A673 (cell line): ENCODE measurements at regions not wholly inside any gene's neighbourhood (a gene's known extent, or its start where the extent isn't known, plus 50 kb on each side); places are given as distances from the start of the nearest gene placed in this dataset.

Source experiments
- BruUV-seq: library from RNA; stranded (reverse); fragments of 400-500 nt; replicated peaks from 2 replicates; lab custom pipeline; 2021; lab: Mats Ljungman, UMichigan
- CTCF ChIA-PET: fragments of 300-600 bp; sonication (Branson Sonifier 250); formaldehyde crosslinking; loops from one replicate; lab custom pipeline; 2022; ENCODE audit warnings: antibody characterized with exemption; lab: Charles Lee
- POLR2A ChIA-PET: fragments of 300-600 bp; sonication (Branson Sonifier 250); formaldehyde crosslinking; loops from one replicate; lab custom pipeline; 2022; ENCODE audit warnings: antibody characterized with exemption; ENCODE audit not compliant: low non-redundant PET; lab: Charles Lee
- DNase-seq: peaks from one replicate; pipeline ENCODE4 v3.0.0-alpha.2; 2015; ENCODE audit warnings: low spot score
- H3K27ac ChIP-seq: fragments of 200-600 bp; sonication (generic); 2 replicates; pipeline ENCODE4 v1.5.1; 2016; ENCODE audit warnings: mixed run types, low read depth, mild to moderate bottlenecking, mixed read lengths, antibody characterized with exemption, low read length; ENCODE audit not compliant: poor library complexity, severe bottlenecking
- H3K27me3 ChIP-seq: fragments of 200-600 bp; sonication (generic); replicated peaks from 2 replicates; pipeline ENCODE4 v1.6.1; 2017; ENCODE audit warnings: mixed run types, low read depth, mild to moderate bottlenecking, mixed read lengths, antibody characterized with exemption, low read length; ENCODE audit not compliant: insufficient read depth, poor library complexity
- H3K36me3 ChIP-seq: fragments of 200-600 bp; sonication (generic); 2 replicates; pipeline ENCODE4 v1.6.1; 2016; ENCODE audit warnings: mixed run types, mild to moderate bottlenecking, mixed read lengths, antibody characterized with exemption, low read length; ENCODE audit not compliant: insufficient read depth, poor library complexity, severe bottlenecking
- H3K4me1 ChIP-seq: fragments of 200-600 bp; sonication (generic); 2 replicates; pipeline ENCODE4 v1.6.1; 2017; ENCODE audit warnings: mixed run types, mild to moderate bottlenecking, mixed read lengths, antibody characterized with exemption, low read length; ENCODE audit not compliant: insufficient read depth, poor library complexity, severe bottlenecking
- H3K4me3 ChIP-seq: fragments of 200-600 bp; sonication (generic); 2 replicates; pipeline ENCODE4 v1.5.1; 2016; ENCODE audit warnings: low read depth, mixed run types, mild to moderate bottlenecking, mixed read lengths, low read length; ENCODE audit not compliant: poor library complexity, severe bottlenecking
- H3K9me3 ChIP-seq: fragments of 200-600 bp; sonication (generic); 2 replicates; pipeline ENCODE4 v1.6.1; 2016; ENCODE audit warnings: mixed run types, low read depth, mild to moderate bottlenecking, mixed read lengths, antibody characterized with exemption, low read length; ENCODE audit not compliant: poor library complexity, severe bottlenecking
- CTCF ChIP-seq: fragments of 300-800, 200-600 bp; sonication (generic); conservative IDR thresholded peaks from 2 replicates; pipeline ENCODE4 v1.5.1; 2017; ENCODE audit warnings: low read depth, mild to moderate bottlenecking, antibody characterized with exemption, low read length, moderate library complexity, mixed read lengths
- EZH2 ChIP-seq: fragments of 200-600 bp; sonication (generic); IDR thresholded peaks from 2 replicates; pipeline ENCODE4 v1.6.1; 2017; ENCODE audit warnings: borderline replicate concordance, low read depth, mild to moderate bottlenecking, mixed read lengths, antibody characterized with exemption, low read length; ENCODE audit not compliant: poor library complexity, severe bottlenecking
- intact Hi-C: fragments of 100-400 bp; cut with micrococcal nuclease; formaldehyde crosslinking; loops from one replicate; pipeline ENCODE4 v1.10.0; 2022; ENCODE audit not compliant: unreplicated experiment

DNA sequence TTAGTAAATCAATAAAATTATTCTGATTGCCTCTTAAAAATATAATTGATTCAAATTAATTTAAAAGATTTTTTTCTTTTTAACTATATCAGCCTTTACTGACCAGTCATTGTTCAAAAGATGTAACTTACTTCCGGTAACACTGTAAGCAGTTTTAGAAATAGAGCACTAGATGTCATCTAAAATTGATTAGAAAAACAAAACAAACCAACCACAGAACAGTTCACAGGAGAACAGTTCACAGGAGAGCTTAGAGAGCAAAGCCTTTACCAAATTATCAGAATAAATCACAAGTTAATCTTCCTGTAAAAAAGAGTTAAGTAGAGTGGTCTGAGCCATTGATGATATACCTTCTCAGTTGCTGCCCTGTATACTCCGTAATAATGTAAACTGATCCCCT is 133.3 kb upstream of the DGKB start:
- ChIA-PET POLR2A (no interaction called here), CTCF (no interaction called here)

DNA sequence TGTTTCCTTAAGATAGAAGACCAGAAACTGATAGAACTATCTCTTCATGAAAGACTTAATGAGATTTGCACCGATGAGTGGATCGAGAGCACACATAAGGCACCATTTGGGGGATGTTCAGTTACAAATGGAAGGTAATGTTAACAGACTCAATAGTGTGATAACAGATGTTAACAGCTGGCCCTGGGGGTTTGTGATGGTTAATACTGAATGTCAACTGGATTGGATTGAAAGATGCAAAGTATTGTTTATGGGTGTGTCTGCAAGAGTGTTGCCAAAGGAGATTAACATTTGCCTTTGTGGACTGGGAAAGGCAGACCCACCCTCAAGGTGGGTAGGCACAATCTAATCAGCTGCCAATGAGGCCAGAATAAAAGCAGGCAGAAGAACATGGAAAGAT is 130.5 kb upstream of the DGKB start:
- H3K4me3 ChIP-seq, result no peak overlapping the region
- intact Hi-C loops, result no loop called here
- no peaks in the 10 kb centered on the region for H3K9me3 ChIP-seq
- no TSS peak for BruUV-seq
- CTCF ChIA-PET, result no interaction called here
- H3K27me3 ChIP-seq, result no peaks in the 10 kb centered on the region
- no peaks in the 10 kb centered on the region for H3K36me3 ChIP-seq
- H3K4me1 ChIP-seq, result no peaks in the 10 kb centered on the region
- TF ChIP-seq CTCF (no peak), EZH2 (no peak)
- POLR2A ChIA-PET, result no interaction called here
- no peak for DNase-seq
- no peak overlapping the region for H3K27ac ChIP-seq

More for the DNA sequence above, 133.3 kb upstream of the DGKB start:
- Histone ChIP-seq H3K4me1 (no peaks in the 10 kb centered on the region), H3K36me3 (no peaks in the 10 kb centered on the region), H3K27me3 (no peaks in the 10 kb centered on the region), H3K4me3 (no peak overlapping the region), H3K27ac (no peak overlapping the region), H3K9me3 (no peaks in the 10 kb centered on the region)
- intact Hi-C loops, result no loop called here
- no peak for DNase-seq
- TF ChIP-seq CTCF (no peak), EZH2 (no peak)
- BruUV-seq, result no TSS peak

DNA sequence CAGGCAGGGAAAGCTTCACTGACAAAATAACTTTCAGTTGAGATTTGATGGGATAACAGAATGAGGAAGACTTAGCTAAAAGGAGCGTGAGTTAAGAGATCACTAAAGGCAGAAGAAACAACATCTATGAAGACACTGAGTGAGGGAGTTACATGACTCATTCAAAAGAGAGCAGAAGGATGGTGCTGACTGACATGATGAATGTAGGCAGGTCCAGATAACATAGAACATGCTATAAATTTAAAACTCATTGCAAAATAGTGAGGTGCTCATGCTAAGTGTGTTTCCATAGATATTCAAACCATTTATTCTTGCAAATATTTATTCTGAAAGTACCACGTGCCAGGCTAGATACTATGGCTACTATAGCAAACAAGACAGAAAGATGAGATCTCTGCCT is 116.4 kb upstream of the DGKB start:
- H3K27ac ChIP-seq, result no peak overlapping the region
- H3K27me3 ChIP-seq, result no peaks in the 10 kb centered on the region
- TF ChIP-seq EZH2 (no peak), CTCF (no peak)
- no peak overlapping the region for H3K4me3 ChIP-seq
- POLR2A ChIA-PET, result no interaction called here
- no peaks in the 10 kb centered on the region for H3K9me3 ChIP-seq
- CTCF ChIA-PET, result no interaction called here
- no TSS peak for BruUV-seq
- no peaks in the 10 kb centered on the region for H3K4me1 ChIP-seq
- intact Hi-C loops, result loop anchor here (5.0 to 10.0 kb wide), 3 partner anchors 97 to 1742 kb away; no protein-coding TSS in a partner anchor
- no peaks in the 10 kb centered on the region for H3K36me3 ChIP-seq
- no peak for DNase-seq
